ENCODE measurements at regions not wholly inside any gene's neighbourhood (a gene's known extent, or its start where the extent isn't known, plus 50 kb on each side); places are given as distances from the start of the nearest gene placed in this dataset.

- Histone ChIP-seq H3K36me3 (ENCODE audit: low read depth) (no peaks in the 10 kb centered on the region), H3K9me3 (no peaks in the 10 kb centered on the region), H3K4me1 (ENCODE audit: low read depth) (no peaks in the 10 kb centered on the region), H3K4me3 (no peak overlapping the region)
- intact Hi-C loops (cut with DNase I, micrococcal nuclease), result no loop called here
- DNase-seq, result no peak
- ATAC-seq, result no peak
- no peak for TF ChIP-seq CTCF (IDR thresholded peaks at IDR 0.05)
Observed at GRCh38 chr6:150548330-150548729, 51.4 kb upstream of the PLEKHG1 start.

GRCh38 chr6:150549007-150549406 lies 50.7 kb upstream of the PLEKHG1 start:
- Histone ChIP-seq H3K4me3 (no peak overlapping the region), H3K9me3 (no peaks in the 10 kb centered on the region), H3K4me1 (ENCODE audit: low read depth) (no peaks in the 10 kb centered on the region), H3K36me3 (ENCODE audit: low read depth) (no peaks in the 10 kb centered on the region)
- no peak for TF ChIP-seq CTCF (IDR thresholded peaks at IDR 0.05)
- ATAC-seq (no peak), DNase-seq (no peak)
- intact Hi-C loops (cut with DNase I, micrococcal nuclease), result no loop called here

- Histone ChIP-seq H3K4me3 (no peak overlapping the region), H3K9me3 (no peaks in the 10 kb centered on the region), H3K4me1 (ENCODE audit: low read depth) (no peaks in the 10 kb centered on the region), H3K36me3 (ENCODE audit: low read depth) (no peaks in the 10 kb centered on the region)
- TF ChIP-seq CTCF (IDR thresholded peaks at IDR 0.05), result no peak
- ATAC-seq (no peak), DNase-seq (no peak)
- intact Hi-C loops (cut with DNase I, micrococcal nuclease), result no loop called here
Observed at GRCh38 chr6:150549674-150550101, 50.0 kb upstream of the PLEKHG1 start.

All from mucosa of descending colon (tissue), 3 donors.